HAP-1 (cell line): ENCODE measurements at regions not wholly inside any gene's neighbourhood (a gene's known extent, or its start where the extent isn't known, plus 50 kb on each side); places are given as distances from the start of the nearest gene placed in this dataset.

Experiments
- DNase-seq, 2 experiments: peaks; one replicate each; pipeline ENCODE4 v3.0.0-alpha.2; 2016 to 2020; ENCODE audit warnings: low spot score in 2 of 2
- H3K27me3 ChIP-seq: fragments of 250-450 bp; sonication (Bioruptor Pico); 2 replicates; pipeline ENCODE4 v1.5.1; 2020; ENCODE audit warnings: low read depth, mild to moderate bottlenecking, moderate library complexity
- H3K36me3 ChIP-seq: fragments of 250-450 bp; sonication (Bioruptor Pico); replicated peaks from 2 replicates; pipeline ENCODE4 v1.5.1; 2020; ENCODE audit warnings: mild to moderate bottlenecking
- H3K4me1 ChIP-seq: fragments of 250-450 bp; sonication (Bioruptor Pico); 2 replicates; pipeline ENCODE4 v1.5.1; 2020; ENCODE audit warnings: mild to moderate bottlenecking
- H3K4me3 ChIP-seq: fragments of 250-450 bp; sonication (Bioruptor Pico); 2 replicates; pipeline ENCODE4 v1.5.1; 2020; ENCODE audit warnings: mild to moderate bottlenecking, moderate library complexity
- H3K9me3 ChIP-seq: fragments of 250-450 bp; sonication (Bioruptor Pico); 2 replicates; pipeline ENCODE4 v1.5.1; 2020; ENCODE audit warnings: mild to moderate bottlenecking, moderate library complexity
- in situ Hi-C: fragments of 300-500 bp; cut with MboI; formaldehyde crosslinking; loops from 3 replicates; pipeline ENCODE4 v1.14.3; 2020; ENCODE audit warnings: low sequenced_read_pairs, inconsistent platforms, mixed read lengths

GRCh38 chrX:39212456-39212855, 411.2 kb downstream of the MID1IP1 start:
- H3K4me1 ChIP-seq: no peaks in the 10 kb centered on the region
- H3K9me3 ChIP-seq: no peaks in the 10 kb centered on the region
- H3K4me3 ChIP-seq: no peak overlapping the region
- in situ Hi-C loops: no loop called here
- DNase-seq: no peak
- no peaks in the 10 kb centered on the region for H3K36me3 ChIP-seq
- H3K27me3 ChIP-seq: no peaks in the 10 kb centered on the region

- no peak for DNase-seq
- Histone ChIP-seq H3K9me3 (no peaks in the 10 kb centered on the region), H3K27me3 (no peaks in the 10 kb centered on the region), H3K4me1 (no peaks in the 10 kb centered on the region), H3K36me3 (no peaks in the 10 kb centered on the region), H3K4me3 (no peak overlapping the region)
- in situ Hi-C loops: no loop called here
These were observed 413.3 kb downstream of the MID1IP1 start for GRCh38 chrX:39214387-39215126.

- Histone ChIP-seq H3K36me3 (no peaks in the 10 kb centered on the region), H3K9me3 (no peaks in the 10 kb centered on the region), H3K4me1 (no peaks in the 10 kb centered on the region), H3K27me3 (no peaks in the 10 kb centered on the region), H3K4me3 (no peak overlapping the region)
- in situ Hi-C loops: no loop called here
- DNase-seq: no peak
These were observed 419.7 kb downstream of the MID1IP1 start for GRCh38 chrX:39220952-39221351.

- in situ Hi-C loops: no loop called here
- no peaks in the 10 kb centered on the region for H3K27me3 ChIP-seq
- DNase-seq: no peak
- no peaks in the 10 kb centered on the region for H3K9me3 ChIP-seq
- no peak overlapping the region for H3K4me3 ChIP-seq
- H3K36me3 ChIP-seq: no peaks in the 10 kb centered on the region
- H3K4me1 ChIP-seq: no peaks in the 10 kb centered on the region
These were observed 421.3 kb downstream of the MID1IP1 start for GRCh38 chrX:39222346-39223113.

GRCh38 chrX:39226251-39226650, 425.0 kb downstream of the MID1IP1 start:
- in situ Hi-C loops: no loop called here
- H3K36me3 ChIP-seq: no peaks in the 10 kb centered on the region
- H3K9me3 ChIP-seq: no peaks in the 10 kb centered on the region
- no peaks in the 10 kb centered on the region for H3K4me1 ChIP-seq
- H3K4me3 ChIP-seq: no peak overlapping the region
- no peak for DNase-seq
- no peaks in the 10 kb centered on the region for H3K27me3 ChIP-seq

- Histone ChIP-seq H3K9me3 (no peaks in the 10 kb centered on the region), H3K27me3 (no peaks in the 10 kb centered on the region), H3K36me3 (no peaks in the 10 kb centered on the region), H3K4me1 (no peaks in the 10 kb centered on the region), H3K4me3 (no peak overlapping the region)
- DNase-seq: no peak
- in situ Hi-C loops: no loop called here
These were observed 426.1 kb downstream of the MID1IP1 start for GRCh38 chrX:39227371-39227770.

- Histone ChIP-seq H3K4me3 (no peak overlapping the region), H3K27me3 (no peaks in the 10 kb centered on the region), H3K36me3 (no peaks in the 10 kb centered on the region), H3K9me3 (no peaks in the 10 kb centered on the region), H3K4me1 (no peaks in the 10 kb centered on the region)
- in situ Hi-C loops: no loop called here
- no peak for DNase-seq
These were observed 436.7 kb downstream of the MID1IP1 start for GRCh38 chrX:39238006-39238405.

GRCh38 chrX:39242187-39242586, 440.9 kb downstream of the MID1IP1 start:
- H3K4me3 ChIP-seq: no peak overlapping the region
- H3K9me3 ChIP-seq: no peaks in the 10 kb centered on the region
- in situ Hi-C loops: no loop called here
- DNase-seq: peak in 1 of 2 experiments; percentile 21
- no peaks in the 10 kb centered on the region for H3K4me1 ChIP-seq
- no peaks in the 10 kb centered on the region for H3K36me3 ChIP-seq
- H3K27me3 ChIP-seq: no peaks in the 10 kb centered on the region

- Histone ChIP-seq H3K27me3 (no peaks in the 10 kb centered on the region), H3K9me3 (no peaks in the 10 kb centered on the region), H3K36me3 (no peaks in the 10 kb centered on the region), H3K4me3 (no peak overlapping the region), H3K4me1 (peaks cover 5% of the 10 kb centered on the region; the same call in 1 of the 2 replicates)
- in situ Hi-C loops: no loop called here
- DNase-seq: no peak
These were observed 442.9 kb downstream of the MID1IP1 start for GRCh38 chrX:39244147-39244546.

- H3K27me3 ChIP-seq: no peaks in the 10 kb centered on the region
- no peaks in the 10 kb centered on the region for H3K36me3 ChIP-seq
- no peak for DNase-seq
- no peaks in the 10 kb centered on the region for H3K9me3 ChIP-seq
- no peak overlapping the region for H3K4me3 ChIP-seq
- peaks cover 5% of the 10 kb centered on the region; the same call in 1 of the 2 replicates for H3K4me1 ChIP-seq
- in situ Hi-C loops: no loop called here
These were observed 443.8 kb downstream of the MID1IP1 start for GRCh38 chrX:39245024-39245423.

GRCh38 chrX:39247536-39247935, 446.3 kb downstream of the MID1IP1 start:
- H3K4me1 ChIP-seq: peaks cover 5% of the 10 kb centered on the region; the same call in 1 of the 2 replicates
- no peaks in the 10 kb centered on the region for H3K9me3 ChIP-seq
- no peaks in the 10 kb centered on the region for H3K36me3 ChIP-seq
- H3K4me3 ChIP-seq: no peak overlapping the region
- peak in 1 of 2 experiments; percentile 47 for DNase-seq
- H3K27me3 ChIP-seq: no peaks in the 10 kb centered on the region
- in situ Hi-C loops: no loop called here

GRCh38 chrX:39248330-39248729, 447.1 kb downstream of the MID1IP1 start:
- no peak for DNase-seq
- in situ Hi-C loops: no loop called here
- no peaks in the 10 kb centered on the region for H3K36me3 ChIP-seq

GRCh38 chrX:39249999-39250398, 448.7 kb downstream of the MID1IP1 start:
- no peaks in the 10 kb centered on the region for H3K36me3 ChIP-seq
- in situ Hi-C loops: no loop called here
- H3K9me3 ChIP-seq: no peaks in the 10 kb centered on the region
- H3K4me3 ChIP-seq: no peak overlapping the region
- H3K27me3 ChIP-seq: no peaks in the 10 kb centered on the region
- peaks cover 5% of the 10 kb centered on the region; the same call in 1 of the 2 replicates for H3K4me1 ChIP-seq
- DNase-seq: no peak

More at GRCh38 chrX:39248330-39248729, 447.1 kb downstream of the MID1IP1 start:
- Histone ChIP-seq H3K9me3 (no peaks in the 10 kb centered on the region), H3K4me3 (no peak overlapping the region), H3K4me1 (peaks cover 5% of the 10 kb centered on the region; the same call in 1 of the 2 replicates), H3K27me3 (no peaks in the 10 kb centered on the region)

- no peaks in the 10 kb centered on the region for H3K36me3 ChIP-seq
- no peaks in the 10 kb centered on the region for H3K9me3 ChIP-seq
- no peaks in the 10 kb centered on the region for H3K27me3 ChIP-seq
- peaks cover 5% of the 10 kb centered on the region; the same call in 1 of the 2 replicates for H3K4me1 ChIP-seq
- in situ Hi-C loops: no loop called here
- no peak for DNase-seq
- no peak overlapping the region for H3K4me3 ChIP-seq
These were observed 450.7 kb downstream of the MID1IP1 start for GRCh38 chrX:39251995-39252394.
